ENCODE measurements at regions not wholly inside any gene's neighbourhood (a gene's known extent, or its start where the extent isn't known, plus 50 kb on each side); places are given as distances from the start of the nearest gene placed in this dataset.

DNA sequence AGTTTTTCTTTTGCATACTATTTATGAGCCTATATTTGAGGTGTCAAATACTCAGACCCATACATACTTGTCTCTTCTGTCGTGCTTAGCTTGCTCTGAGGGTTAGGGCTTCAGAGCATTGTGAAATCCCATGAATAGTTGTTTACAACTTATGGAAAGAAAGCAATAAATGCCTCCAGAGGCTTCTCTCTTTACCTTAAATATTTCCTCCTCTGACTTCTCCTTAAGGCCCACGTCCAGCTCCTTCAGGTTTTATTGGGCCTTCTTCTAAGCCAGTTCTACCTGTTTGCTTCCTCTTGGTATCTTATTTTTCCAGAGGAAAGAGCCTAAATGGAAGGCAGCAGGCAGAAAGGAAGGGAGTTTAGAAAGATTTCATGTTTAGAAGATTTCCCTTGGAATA, 218.6 kb downstream of the SPTSSA start:
- no peak for TF ChIP-seq CTCF (IDR thresholded peaks at IDR 0.05)
- TF ChIP-seq POLR2A (IDR thresholded peaks at IDR 0.05), result no peak

Data from Peyer's patch (tissue), 4 donors.